AG04449 (cell line): ENCODE measurements at regions not wholly inside any gene's neighbourhood (a gene's known extent, or its start where the extent isn't known, plus 50 kb on each side); places are given as distances from the start of the nearest gene placed in this dataset.
"Not testable (repeated sequence)": the region's sequence is repeated elsewhere in the genome, so short reads cannot be mapped to it uniquely, and the experiment has no call there.

Experiments
- CTCF ChIA-PET: fragments of 350-600 bp; formaldehyde crosslinking; extraction: SDS; loops from one replicate; lab custom pipeline; 2021; ENCODE audit warnings: antibody characterized with exemption; lab: Yijun Ruan, JAX
- POLR2A ChIA-PET: fragments of 400-600, 350-600 bp; formaldehyde crosslinking; extraction: SDS; loops from one replicate; lab custom pipeline; 2020; ENCODE audit warnings: antibody characterized with exemption, inconsistent platforms; lab: Yijun Ruan, JAX
- DNase-seq: peaks from one replicate; pipeline ENCODE4 v3.0.0-alpha.2; 2010; ENCODE audit warnings: low read depth, low spot score
- H3K4me3 ChIP-seq: 2 replicates; pipeline ENCODE4 v1.5.1; 2011; ENCODE audit warnings: low read depth, mild to moderate bottlenecking, control low read depth, low read length
- TF ChIP-seq, protein P1 (sequence below): IDR thresholded peaks from one replicate; pipeline ENCODE4 v1.5.1; 2011; ENCODE audit warnings: mild to moderate bottlenecking, moderate library complexity, low read length, control low read depth, inconsistent platforms; ENCODE audit not compliant: insufficient read depth; ENCODE audit errors: missing control alignments

DNA sequence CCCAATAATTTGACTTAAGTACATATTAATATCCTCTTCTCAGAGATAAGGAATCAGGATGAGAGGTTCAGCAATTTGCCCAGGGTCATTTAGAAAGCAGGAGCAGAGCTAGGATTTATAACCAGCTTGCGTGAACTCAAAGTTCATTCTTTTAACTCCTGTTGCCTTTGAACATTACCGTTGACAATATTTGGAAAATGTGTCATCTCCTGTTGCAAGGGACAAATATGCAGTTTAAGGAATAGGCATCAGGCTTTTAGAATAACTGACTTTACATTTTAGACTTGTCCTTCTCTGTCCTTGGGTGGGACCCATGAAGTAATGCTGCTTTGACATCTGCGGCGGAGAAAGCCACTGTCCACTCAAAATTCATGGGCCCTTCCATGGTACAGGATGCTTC lies 252.2 kb upstream of the RGMA start:
- DNase-seq: no peak
- POLR2A ChIA-PET: no interaction called here
- CTCF ChIA-PET: no interaction called here
- TF ChIP-seq, protein P1, sequence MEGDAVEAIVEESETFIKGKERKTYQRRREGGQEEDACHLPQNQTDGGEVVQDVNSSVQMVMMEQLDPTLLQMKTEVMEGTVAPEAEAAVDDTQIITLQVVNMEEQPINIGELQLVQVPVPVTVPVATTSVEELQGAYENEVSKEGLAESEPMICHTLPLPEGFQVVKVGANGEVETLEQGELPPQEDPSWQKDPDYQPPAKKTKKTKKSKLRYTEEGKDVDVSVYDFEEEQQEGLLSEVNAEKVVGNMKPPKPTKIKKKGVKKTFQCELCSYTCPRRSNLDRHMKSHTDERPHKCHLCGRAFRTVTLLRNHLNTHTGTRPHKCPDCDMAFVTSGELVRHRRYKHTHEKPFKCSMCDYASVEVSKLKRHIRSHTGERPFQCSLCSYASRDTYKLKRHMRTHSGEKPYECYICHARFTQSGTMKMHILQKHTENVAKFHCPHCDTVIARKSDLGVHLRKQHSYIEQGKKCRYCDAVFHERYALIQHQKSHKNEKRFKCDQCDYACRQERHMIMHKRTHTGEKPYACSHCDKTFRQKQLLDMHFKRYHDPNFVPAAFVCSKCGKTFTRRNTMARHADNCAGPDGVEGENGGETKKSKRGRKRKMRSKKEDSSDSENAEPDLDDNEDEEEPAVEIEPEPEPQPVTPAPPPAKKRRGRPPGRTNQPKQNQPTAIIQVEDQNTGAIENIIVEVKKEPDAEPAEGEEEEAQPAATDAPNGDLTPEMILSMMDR: no peak
- H3K4me3 ChIP-seq: no peak overlapping the region

GRCh38 chr15:93340406-93340805 lies 251.4 kb upstream of the RGMA start:
- ChIA-PET CTCF (no interaction called here), POLR2A (no interaction called here)
- H3K4me3 ChIP-seq: no peak overlapping the region
- no peak for DNase-seq
- TF ChIP-seq, protein P1: no peak

DNA sequence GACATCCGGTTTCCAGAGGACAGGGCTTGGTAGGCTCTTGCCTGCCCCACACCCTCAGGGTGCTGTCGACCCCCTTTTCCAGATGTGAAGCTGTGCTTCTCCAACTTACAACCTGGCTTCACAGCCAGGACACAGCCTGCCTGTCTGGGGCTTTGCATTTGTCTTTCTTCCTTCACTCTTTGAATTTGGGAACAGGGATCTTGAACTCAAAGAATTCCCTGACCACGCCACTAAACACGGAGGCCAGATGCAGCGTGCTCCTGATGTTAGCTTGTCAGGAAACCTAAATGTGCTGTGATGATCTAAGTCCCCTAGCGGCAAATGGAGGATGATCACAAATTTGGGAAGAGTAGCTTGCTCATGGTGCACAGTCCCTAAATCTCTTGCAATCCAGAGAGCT lies 244.8 kb upstream of the RGMA start:
- DNase-seq: no peak
- ChIA-PET CTCF (no interaction called here), POLR2A (no interaction called here)
- H3K4me3 ChIP-seq: no peak overlapping the region
- TF ChIP-seq, protein P1: peak; percentile 1

DNA sequence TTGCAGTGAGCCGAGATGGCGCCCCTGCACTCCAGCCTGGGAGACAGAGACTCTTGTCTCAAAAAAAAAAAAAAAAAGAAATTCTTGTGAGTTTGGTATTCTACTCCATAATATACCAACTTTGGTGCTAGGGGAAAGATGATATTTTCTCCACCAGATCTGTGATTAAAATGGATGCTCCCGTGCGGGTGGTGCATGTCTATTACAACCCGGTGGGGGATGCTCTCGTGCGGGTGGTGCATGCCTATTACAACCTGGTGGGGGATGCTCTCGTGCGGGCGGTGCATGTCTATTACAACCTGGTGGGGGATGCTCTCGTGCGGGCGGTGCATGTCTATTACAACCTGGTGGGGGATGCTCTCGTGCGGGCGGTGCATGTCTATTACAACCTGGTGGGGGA lies 244.1 kb upstream of the RGMA start:
- DNase-seq, H3K4me3 ChIP-seq, POLR2A ChIA-PET, CTCF ChIA-PET: not testable (repeated sequence)

GRCh38 chr15:93332168-93332553 lies 243.2 kb upstream of the RGMA start:
- DNase-seq: no peak
- POLR2A ChIA-PET: no interaction called here
- CTCF ChIA-PET: no interaction called here
- TF ChIP-seq, protein P1: no peak
- H3K4me3 ChIP-seq: no peak overlapping the region

DNA sequence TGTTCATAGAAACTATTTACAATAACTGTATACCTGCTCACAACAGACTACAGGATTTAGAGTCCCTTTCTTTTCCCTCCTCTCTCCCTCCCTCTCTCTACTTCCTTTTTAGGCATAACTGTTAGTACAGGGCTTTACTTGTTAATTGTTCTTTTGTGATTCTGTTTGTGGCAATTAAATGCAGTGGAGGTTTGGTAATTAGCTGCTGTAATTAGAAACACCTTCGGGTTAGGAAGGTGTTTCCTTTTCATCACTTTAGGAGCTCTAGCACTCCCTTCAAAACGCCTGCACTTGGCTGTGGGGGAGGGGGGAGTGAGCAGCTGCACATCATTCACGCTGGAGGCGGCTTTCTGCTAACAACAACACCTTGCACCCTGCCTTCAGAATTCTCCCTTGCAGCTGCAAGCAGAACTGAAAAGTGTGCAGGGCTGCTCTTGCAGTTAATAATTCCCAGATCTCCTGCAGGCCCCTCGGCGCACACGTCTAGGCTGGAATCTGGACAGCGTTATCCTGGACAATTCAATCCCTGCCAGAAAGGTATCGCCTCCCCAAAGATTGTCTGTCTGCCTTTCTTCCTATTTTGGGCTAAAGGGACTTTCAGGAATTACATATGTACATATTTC lies 242.6 kb upstream of the RGMA start:
- no peak overlapping the region for H3K4me3 ChIP-seq
- POLR2A ChIA-PET: no interaction called here

More for the DNA sequence above, 242.6 kb upstream of the RGMA start:
- no peak for DNase-seq
- CTCF ChIA-PET: no interaction called here
- TF ChIP-seq, protein P1: no peak
